HT-29 (cell line): ENCODE measurements at regions not wholly inside any gene's neighbourhood (a gene's known extent, or its start where the extent isn't known, plus 50 kb on each side); places are given as distances from the start of the nearest gene placed in this dataset.

Experiments used
- DNase-seq: peaks from one replicate; pipeline ENCODE4 v3.0.0-alpha.2; 2015; ENCODE audit warnings: low spot score

- no peak for DNase-seq
Observed at GRCh38 chr18:67876871-67877270, 360.4 kb upstream of the DSEL start.

- DNase-seq: no peak
Observed at GRCh38 chr18:67875944-67876343, 359.4 kb upstream of the DSEL start.

DNA sequence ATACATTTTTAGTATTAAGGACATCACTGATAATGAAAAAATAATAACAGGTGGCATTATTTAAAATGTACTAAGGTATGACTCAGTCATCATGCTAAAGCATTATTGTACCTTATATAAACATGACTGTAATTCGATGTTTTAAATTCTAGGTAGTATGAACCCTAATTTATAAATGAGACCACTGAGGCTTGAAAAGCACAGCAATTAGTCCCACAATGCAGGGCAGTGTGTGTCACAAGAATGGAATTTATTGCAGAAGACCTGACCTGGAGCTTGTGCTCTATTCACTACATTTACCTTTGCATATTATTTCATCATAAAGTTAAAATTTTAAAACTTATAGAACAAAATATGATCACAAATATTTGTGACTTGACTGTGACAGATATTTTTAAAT lies 358.5 kb upstream of the DSEL start:
- DNase-seq: no peak

DNA sequence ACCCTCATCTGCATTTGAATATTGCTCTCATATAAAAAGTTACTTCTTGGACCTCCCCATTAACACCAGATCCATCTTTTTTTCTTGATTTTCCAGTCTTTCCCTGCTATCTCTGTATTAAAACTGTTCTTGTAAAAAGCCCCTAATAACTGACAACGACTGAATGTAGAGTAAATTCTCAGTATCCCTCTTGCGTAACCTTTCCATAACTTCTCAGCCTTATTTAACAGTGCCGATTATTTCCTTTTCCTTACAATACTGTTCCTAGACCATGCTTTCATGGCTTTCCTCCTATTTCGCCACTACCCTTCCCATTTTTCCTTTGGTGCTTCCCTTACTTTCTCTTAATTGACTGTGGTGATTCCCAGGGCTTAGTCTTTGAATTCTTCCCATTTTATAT lies 348.9 kb upstream of the DSEL start:
- no peak for DNase-seq

- DNase-seq: no peak
Observed at GRCh38 chr18:67864677-67865340, 348.3 kb upstream of the DSEL start.

DNA sequence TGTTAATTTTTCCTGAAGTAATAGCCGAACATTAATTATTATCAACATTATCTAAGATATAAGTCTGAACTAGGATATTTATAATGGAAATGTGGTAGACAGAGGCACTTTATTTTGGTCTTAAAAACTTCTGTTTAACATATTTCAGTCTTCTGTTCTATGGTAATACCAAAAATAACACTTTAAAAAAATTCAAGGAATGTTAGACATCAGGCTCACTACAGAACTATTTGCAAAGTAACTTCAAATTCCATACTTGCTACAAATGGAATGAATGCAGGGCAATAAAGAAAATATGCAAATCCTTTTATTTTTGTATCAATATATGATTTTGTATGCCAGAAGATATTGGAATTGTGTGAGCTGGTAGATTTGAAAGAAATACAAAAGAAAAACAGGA lies 345.5 kb upstream of the DSEL start:
- no peak for DNase-seq

DNA sequence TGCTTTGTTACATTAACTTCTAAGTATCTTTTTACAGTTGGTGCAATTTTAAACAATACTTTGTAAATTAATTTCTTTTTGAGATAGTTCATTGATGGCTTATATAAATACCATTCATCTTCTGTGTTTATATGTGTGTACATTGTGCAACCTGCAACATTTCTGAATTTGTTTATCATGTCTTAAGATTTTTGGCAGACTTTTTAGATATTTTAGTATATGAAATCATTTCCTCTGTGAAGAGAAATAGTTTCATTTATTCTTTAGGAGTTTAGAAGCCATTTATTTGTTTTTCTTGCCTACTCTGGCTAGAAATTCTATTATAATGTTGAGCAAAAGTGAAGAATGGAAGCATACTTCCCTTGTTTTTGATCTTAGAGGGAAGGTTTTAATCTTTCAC lies 337.8 kb upstream of the DSEL start:
- no peak for DNase-seq

DNA sequence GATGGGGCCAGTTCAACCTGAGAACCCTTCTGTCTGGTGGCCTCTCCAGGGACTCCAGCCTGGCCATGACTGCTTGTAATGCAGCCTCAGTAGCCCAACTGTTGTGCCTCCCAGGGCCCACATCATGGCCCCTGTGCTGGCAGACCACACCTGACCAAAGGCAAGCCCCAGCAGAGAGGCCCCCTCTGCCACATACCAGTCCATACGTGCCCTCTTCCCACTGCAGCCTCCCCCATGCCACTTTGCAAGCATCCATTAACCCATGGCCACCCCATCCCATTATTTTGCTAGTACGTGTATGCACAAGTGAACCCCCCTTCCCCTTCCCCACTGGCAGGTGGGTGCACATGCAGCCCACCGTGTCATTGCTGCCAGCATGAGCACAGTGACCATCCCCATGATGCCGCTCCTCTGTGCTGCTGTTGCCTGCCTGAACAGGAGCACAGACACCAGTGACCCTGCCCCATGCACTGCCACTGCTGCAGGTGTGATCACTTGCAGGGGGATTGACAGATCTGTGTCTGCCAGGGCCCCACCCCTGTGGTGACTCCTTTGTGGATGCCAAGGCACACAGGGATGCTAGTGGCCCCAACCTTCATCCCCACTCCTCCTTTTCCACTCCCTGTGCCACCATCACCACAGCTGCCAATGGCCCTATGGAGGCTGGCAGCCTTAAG lies 330.0 kb upstream of the DSEL start:
- DNase-seq: no peak

- peak; percentile 9 for DNase-seq
Observed at GRCh38 chr18:67845035-67845434, 328.5 kb upstream of the DSEL start.

- no peak for DNase-seq
Observed at GRCh38 chr18:67840379-67840778, 323.9 kb upstream of the DSEL start.

DNA sequence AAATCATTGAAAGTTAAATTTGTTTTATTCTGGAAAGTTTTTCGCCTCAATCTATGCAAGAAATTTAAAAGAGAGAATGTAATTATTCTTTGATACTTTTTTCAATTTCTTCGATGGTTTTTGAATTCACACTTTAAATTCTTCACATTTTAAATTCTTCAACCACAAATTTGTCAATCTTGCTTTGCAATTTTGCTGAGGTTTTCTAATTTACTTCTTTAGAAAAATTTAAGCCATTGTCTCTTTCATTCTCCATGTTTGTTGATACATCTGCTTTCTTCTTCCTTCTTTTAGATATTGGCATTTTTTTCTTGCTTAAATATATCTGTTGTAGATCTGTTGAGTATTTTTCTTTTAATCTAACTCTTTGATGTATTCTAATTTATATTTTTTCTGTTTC lies 301.9 kb upstream of the DSEL start:
- no peak for DNase-seq

DNA sequence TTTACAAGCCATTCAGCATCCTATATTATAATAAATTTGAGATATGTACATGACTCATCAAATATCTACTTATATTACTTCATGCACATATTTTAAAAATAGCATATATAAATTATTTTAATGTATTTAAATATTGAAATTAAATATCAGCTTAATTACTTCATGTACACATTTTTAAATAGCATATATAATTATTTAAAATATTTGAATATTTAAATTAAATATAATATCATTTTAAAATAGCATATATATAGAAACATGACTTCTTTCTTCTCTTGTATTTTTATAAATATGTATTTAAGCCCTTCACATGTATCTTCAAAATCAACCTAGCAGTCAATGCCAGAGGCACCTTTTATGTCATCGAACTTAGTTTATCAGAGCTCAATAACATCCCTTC lies 298.8 kb upstream of the DSEL start:
- no peak for DNase-seq

DNA sequence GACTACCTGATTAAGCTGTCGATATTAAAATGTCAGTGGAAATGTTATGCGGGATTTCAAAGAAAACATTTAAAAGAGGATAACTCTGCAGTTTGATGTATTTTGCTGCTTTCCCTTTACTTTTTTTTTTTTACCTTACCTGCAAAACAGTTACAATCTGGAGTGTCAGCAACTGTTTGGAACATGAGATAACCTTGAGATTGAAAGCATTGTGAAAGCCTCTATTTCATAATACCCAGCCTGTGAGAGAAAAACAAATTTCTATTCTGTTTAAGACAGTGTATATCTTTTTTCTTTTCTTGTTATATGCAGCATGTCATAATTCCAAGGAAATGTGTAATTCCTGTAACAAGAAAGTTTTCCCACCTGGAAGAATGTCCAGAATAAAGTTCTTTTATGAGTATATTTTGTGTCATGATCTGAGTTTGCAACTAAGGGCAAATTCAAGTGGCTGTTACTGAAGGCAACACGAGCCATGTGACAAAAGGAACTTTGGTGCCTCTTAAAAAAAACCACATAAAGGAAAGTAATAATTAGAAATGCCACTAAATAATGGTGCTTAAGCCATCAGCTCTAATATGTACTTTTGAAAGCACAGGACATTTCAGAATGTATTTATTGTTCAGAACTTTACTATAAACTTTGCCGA lies 297.0 kb upstream of the DSEL start:
- DNase-seq: no peak

GRCh38 chr18:67805261-67805660 lies 288.7 kb upstream of the DSEL start:
- no peak for DNase-seq

- DNase-seq: no peak
Observed at GRCh38 chr18:67794521-67794920, 278.0 kb upstream of the DSEL start.

DNA sequence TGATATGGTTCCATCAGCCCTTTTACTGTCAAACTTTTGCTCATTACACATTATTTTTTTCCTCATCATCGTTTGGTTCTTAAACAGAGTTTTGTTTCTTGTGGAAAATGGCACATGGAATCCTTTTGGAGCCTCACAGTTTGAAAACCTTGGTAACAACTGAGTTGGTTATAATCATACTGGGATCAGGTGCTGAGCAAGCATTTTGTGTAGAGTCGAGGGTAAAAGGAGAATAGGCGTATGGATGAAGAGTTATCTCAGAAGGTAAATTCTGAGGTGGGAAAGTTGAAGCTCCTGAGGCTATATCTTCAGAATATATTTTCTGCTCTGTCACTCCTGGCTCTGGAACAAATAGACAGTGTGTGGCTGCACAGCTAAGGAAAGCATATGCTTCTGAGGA lies 274.0 kb upstream of the DSEL start:
- no peak for DNase-seq

- no peak for DNase-seq
Observed at GRCh38 chr18:67789165-67789545, 272.6 kb upstream of the DSEL start.

GRCh38 chr18:67788310-67789164 lies 272.0 kb upstream of the DSEL start:
- no peak for DNase-seq

- no peak for DNase-seq
Observed at GRCh38 chr18:67783196-67783946, 266.9 kb upstream of the DSEL start.

GRCh38 chr18:67778016-67778415 lies 261.5 kb upstream of the DSEL start:
- no peak for DNase-seq

- DNase-seq: no peak
Observed at GRCh38 chr18:67776929-67777328, 260.4 kb upstream of the DSEL start.

DNA sequence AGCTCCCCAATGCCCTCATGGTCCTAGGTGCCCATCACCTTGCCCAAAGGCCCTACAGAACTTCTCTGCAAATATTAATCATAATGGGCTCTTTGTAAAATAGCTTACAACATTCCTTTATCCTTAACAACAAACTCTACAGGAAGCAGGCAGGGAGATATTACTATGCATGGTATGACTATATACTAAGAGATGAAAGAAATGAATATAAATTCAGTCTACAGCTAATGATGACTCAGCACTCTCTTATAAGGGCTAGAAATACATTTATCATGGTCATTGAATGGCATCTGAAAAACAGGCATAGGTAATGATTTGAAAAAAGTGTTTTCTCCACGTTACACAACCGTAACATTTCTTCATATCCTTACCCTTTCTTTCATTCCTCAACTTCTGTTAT lies 254.8 kb upstream of the DSEL start:
- no peak for DNase-seq
